ENCODE measurements at regions not wholly inside any gene's neighbourhood (a gene's known extent, or its start where the extent isn't known, plus 50 kb on each side); places are given as distances from the start of the nearest gene placed in this dataset.

- Mint-ChIP-seq H3K27me3 (no peaks in the 10 kb centered on the region), H3K36me3 (ENCODE audit: low read depth) (no peaks in the 10 kb centered on the region), H3K27ac (no peak overlapping the region), H3K9me3 (no peaks in the 10 kb centered on the region), H3K4me1 (ENCODE audit: low read depth) (no peaks in the 10 kb centered on the region), H3K4me3 (no peak overlapping the region)
- Histone ChIP-seq H3K4me3 (ENCODE audit: low read length) (no peak overlapping the region), H3K4me1 (ENCODE audit: insufficient read depth, low read length) (no peaks in the 10 kb centered on the region), H3K36me3 (ENCODE audit: insufficient read depth, low read length) (no peaks in the 10 kb centered on the region), H3K27ac (ENCODE audit: low read depth in 1 of 2, low read length in 2 of 2) (no peak overlapping the region), H3K27me3 (ENCODE audit: control insufficient read depth in 1 of 2, insufficient read depth in 2 of 2, low read length in 2 of 2) (no peaks in the 10 kb centered on the region), H3K9me3 (ENCODE audit: control insufficient read depth in 1 of 2, insufficient read depth in 1 of 2, low read length in 2 of 2) (no peaks in the 10 kb centered on the region)
- DNase-seq (no peak), ATAC-seq (ENCODE audit: poor library complexity) (no peak)
- intact Hi-C loops (cut with DNase I, micrococcal nuclease) = no loop called here
- no peak for TF ChIP-seq CTCF (IDR thresholded peaks at IDR 0.05)
- POLR2A ChIA-PET = no interaction called here
- CTCF ChIA-PET = no interaction called here
These were observed 118.4 kb upstream of the MED14 start for GRCh38 chrX:40853816-40854123.

- Mint-ChIP-seq H3K9me3 (no peaks in the 10 kb centered on the region), H3K36me3 (ENCODE audit: low read depth) (no peaks in the 10 kb centered on the region), H3K27ac (no peak overlapping the region), H3K4me3 (no peak overlapping the region), H3K27me3 (no peaks in the 10 kb centered on the region), H3K4me1 (ENCODE audit: low read depth) (no peaks in the 10 kb centered on the region)
- DNase-seq (no peak), ATAC-seq (ENCODE audit: poor library complexity) (no peak)
- H3K36me3 ChIP-seq (ENCODE audit: insufficient read depth, low read length) = no peaks in the 10 kb centered on the region
- intact Hi-C loops (cut with DNase I, micrococcal nuclease) = no loop called here
- H3K9me3 ChIP-seq (ENCODE audit: control insufficient read depth in 1 of 2, insufficient read depth in 1 of 2, low read length in 2 of 2) = no peaks in the 10 kb centered on the region
- no peak overlapping the region for H3K4me3 ChIP-seq (ENCODE audit: low read length)
- POLR2A ChIA-PET = no interaction called here
- CTCF ChIA-PET = no interaction called here
- no peaks in the 10 kb centered on the region for H3K4me1 ChIP-seq (ENCODE audit: insufficient read depth, low read length)
- no peak overlapping the region for H3K27ac ChIP-seq (ENCODE audit: low read depth in 1 of 2, low read length in 2 of 2)
- no peaks in the 10 kb centered on the region for H3K27me3 ChIP-seq (ENCODE audit: control insufficient read depth in 1 of 2, insufficient read depth in 2 of 2, low read length in 2 of 2)
- no peak for TF ChIP-seq CTCF (IDR thresholded peaks at IDR 0.05)
These were observed 118.9 kb upstream of the MED14 start for GRCh38 chrX:40854242-40854641.

GRCh38 chrX:40855411-40855810 lies 120.1 kb upstream of the MED14 start:
- intact Hi-C loops (cut with DNase I, micrococcal nuclease) = no loop called here
- DNase-seq (no peak), ATAC-seq (ENCODE audit: poor library complexity) (no peak)
- Histone ChIP-seq H3K4me3 (ENCODE audit: low read length) (no peak overlapping the region), H3K36me3 (ENCODE audit: insufficient read depth, low read length) (no peaks in the 10 kb centered on the region), H3K4me1 (ENCODE audit: insufficient read depth, low read length) (no peaks in the 10 kb centered on the region), H3K9me3 (ENCODE audit: control insufficient read depth in 1 of 2, insufficient read depth in 1 of 2, low read length in 2 of 2) (no peaks in the 10 kb centered on the region), H3K27me3 (ENCODE audit: control insufficient read depth in 1 of 2, insufficient read depth in 2 of 2, low read length in 2 of 2) (no peaks in the 10 kb centered on the region), H3K27ac (ENCODE audit: low read depth in 1 of 2, low read length in 2 of 2) (no peak overlapping the region)
- no peaks in the 10 kb centered on the region for H3K4me1 Mint-ChIP-seq (ENCODE audit: low read depth)
- H3K4me3 Mint-ChIP-seq = no peak overlapping the region
- H3K9me3 Mint-ChIP-seq = no peaks in the 10 kb centered on the region
- no peak overlapping the region for H3K27ac Mint-ChIP-seq
- CTCF ChIA-PET = no interaction called here
- no peak for TF ChIP-seq CTCF (IDR thresholded peaks at IDR 0.05)
- no peaks in the 10 kb centered on the region for H3K36me3 Mint-ChIP-seq (ENCODE audit: low read depth)
- POLR2A ChIA-PET = no interaction called here
- no peaks in the 10 kb centered on the region for H3K27me3 Mint-ChIP-seq
